ENCODE measurements at regions not wholly inside any gene's neighbourhood (a gene's known extent, or its start where the extent isn't known, plus 50 kb on each side); places are given as distances from the start of the nearest gene placed in this dataset.

- Histone ChIP-seq H3K27ac (no peak overlapping the region), H3K9me3 (ENCODE audit: severe bottlenecking) (no peaks in the 10 kb centered on the region), H3K36me3 (no peaks in the 10 kb centered on the region), H3K27me3 (ENCODE audit: insufficient read depth, low read depth, severe bottlenecking) (no peaks in the 10 kb centered on the region), H3K4me3 (ENCODE audit: low read depth, low read length) (no peak overlapping the region)
- DNase-seq: no peak
- TF ChIP-seq, protein P1, sequence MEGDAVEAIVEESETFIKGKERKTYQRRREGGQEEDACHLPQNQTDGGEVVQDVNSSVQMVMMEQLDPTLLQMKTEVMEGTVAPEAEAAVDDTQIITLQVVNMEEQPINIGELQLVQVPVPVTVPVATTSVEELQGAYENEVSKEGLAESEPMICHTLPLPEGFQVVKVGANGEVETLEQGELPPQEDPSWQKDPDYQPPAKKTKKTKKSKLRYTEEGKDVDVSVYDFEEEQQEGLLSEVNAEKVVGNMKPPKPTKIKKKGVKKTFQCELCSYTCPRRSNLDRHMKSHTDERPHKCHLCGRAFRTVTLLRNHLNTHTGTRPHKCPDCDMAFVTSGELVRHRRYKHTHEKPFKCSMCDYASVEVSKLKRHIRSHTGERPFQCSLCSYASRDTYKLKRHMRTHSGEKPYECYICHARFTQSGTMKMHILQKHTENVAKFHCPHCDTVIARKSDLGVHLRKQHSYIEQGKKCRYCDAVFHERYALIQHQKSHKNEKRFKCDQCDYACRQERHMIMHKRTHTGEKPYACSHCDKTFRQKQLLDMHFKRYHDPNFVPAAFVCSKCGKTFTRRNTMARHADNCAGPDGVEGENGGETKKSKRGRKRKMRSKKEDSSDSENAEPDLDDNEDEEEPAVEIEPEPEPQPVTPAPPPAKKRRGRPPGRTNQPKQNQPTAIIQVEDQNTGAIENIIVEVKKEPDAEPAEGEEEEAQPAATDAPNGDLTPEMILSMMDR (IDR thresholded peaks at IDR 0.05; ENCODE audit: low read depth, low read length): no peak
Observed at GRCh38 chr7:98056580-98056979, 50.1 kb upstream of the LMTK2 start.

All from WERI-Rb-1 (cell line).